ENCODE measurements at regions not wholly inside any gene's neighbourhood (a gene's known extent, or its start where the extent isn't known, plus 50 kb on each side); places are given as distances from the start of the nearest gene placed in this dataset.
A peak's percentile ranks its signal among the peaks of the same experiment; 100 is the strongest.

- TF ChIP-seq CTCF (IDR thresholded peaks at IDR 0.05; ENCODE audit: poor library complexity): peak; percentile 25
- no peak for TF ChIP-seq EZH2phosphoT487 (IDR thresholded peaks at IDR 0.05; ENCODE audit: low read depth, severe bottlenecking, unreplicated experiment)
Observed at GRCh38 chr20:22815603-22816315, 219.4 kb upstream of the SSTR4 start.

Data from hepatocyte (in vitro differentiated cells).